Fibroblast of the aortic adventitia (primary cell): ENCODE measurements at regions not wholly inside any gene's neighbourhood (a gene's known extent, or its start where the extent isn't known, plus 50 kb on each side); places are given as distances from the start of the nearest gene placed in this dataset.

Source experiments
- DNase-seq: peaks from one replicate; pipeline ENCODE4 v3.0.0-alpha.2; 2010; ENCODE audit warnings: low read depth
- H3K4me3 ChIP-seq: 2 replicates; pipeline ENCODE4 v1.5.1; 2011; ENCODE audit warnings: low read depth, mild to moderate bottlenecking, control low read depth, low read length, moderate library complexity
- CTCF ChIP-seq: IDR thresholded peaks from 2 replicates; pipeline ENCODE4 v1.5.1; 2011; ENCODE audit warnings: mild to moderate bottlenecking, low read length, control low read depth, inconsistent platforms; ENCODE audit not compliant: insufficient read depth

DNA sequence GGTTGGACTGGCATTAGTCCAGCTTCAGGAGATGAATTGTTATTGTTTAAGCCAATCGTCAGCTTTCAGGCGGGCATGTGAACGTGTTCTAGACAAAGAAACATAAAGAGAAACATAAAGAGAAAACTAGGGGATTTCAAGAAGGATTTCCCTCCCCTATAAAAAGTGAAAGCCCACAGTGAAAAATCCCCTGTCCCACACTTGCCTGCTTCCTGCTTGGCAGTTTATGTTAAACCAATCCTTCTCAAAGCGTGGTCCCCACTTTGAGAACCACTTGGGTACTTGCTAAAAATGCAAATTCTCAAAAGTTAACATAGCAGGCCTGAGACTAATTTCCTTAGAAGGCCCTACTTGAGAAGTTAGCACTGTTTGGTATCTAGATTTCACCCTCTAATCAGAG, 293.0 kb upstream of the SOX14 start:
- no peak for TF ChIP-seq CTCF
- H3K4me3 ChIP-seq = no peak overlapping the region
- no peak for DNase-seq

- DNase-seq = no peak
- H3K4me3 ChIP-seq = no peak overlapping the region
- TF ChIP-seq CTCF = no peak
Observed at GRCh38 chr3:137471558-137472204, 292.4 kb upstream of the SOX14 start.

- H3K4me3 ChIP-seq = no peak overlapping the region
- DNase-seq = no peak
- no peak for TF ChIP-seq CTCF
Observed at GRCh38 chr3:137477614-137478013, 286.5 kb upstream of the SOX14 start.

DNA sequence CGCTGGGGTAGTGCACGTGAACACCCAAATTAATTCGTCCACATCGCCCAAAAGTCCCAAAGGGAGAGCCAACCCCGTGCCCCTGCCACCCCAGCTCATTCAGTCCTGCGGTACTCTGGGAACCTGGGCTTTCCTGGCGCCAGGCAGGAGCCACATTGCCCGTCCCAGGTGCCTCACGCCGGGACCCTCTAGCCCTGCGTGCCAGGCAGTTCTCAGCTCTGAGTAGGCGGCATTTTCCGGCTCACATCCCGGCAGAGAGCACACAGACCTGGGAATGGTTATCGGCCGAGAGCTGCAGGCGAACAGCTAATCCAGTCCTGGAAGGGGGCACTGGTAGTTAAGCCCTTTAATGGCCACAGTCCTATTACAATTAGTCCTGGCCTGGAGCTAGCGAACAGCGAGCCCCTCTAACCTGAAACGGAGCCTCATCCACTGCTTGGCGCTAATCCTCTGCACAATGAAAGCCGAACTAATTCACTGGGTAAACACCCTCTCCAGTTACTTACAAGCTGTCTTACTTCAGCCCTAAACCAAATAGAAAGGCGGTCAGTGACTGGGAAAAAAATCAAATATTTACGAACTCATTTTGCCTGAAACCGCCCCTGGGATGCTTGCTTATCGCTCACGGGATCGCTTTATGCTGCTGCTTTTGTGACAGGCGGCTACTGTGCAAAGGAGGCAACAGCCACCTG, 254.6 kb upstream of the SOX14 start:
- no peak for DNase-seq
- TF ChIP-seq CTCF = no peak
- no peak overlapping the region for H3K4me3 ChIP-seq

DNA sequence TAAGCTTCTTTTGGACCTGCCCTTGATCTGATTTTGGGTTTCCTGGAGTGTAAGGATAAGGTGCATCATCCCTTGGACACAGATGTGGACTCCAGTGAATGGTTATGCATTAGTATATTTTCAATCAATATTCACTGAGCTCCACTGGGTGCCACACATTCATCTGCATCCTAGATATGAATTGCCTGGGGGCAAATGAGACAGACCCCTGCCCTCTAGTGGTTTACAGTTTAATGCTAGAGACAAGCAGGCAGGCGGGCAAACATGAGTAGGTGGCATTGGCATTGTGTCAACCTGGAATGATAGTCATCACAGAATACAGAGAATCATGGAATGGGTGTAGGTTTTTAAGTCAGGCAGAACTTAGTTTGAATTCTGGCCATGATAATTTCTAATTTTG, 252.5 kb upstream of the SOX14 start:
- no peak overlapping the region for H3K4me3 ChIP-seq
- no peak for DNase-seq
- TF ChIP-seq CTCF = no peak

GRCh38 chr3:137514853-137515252, 249.3 kb upstream of the SOX14 start:
- H3K4me3 ChIP-seq = no peak overlapping the region
- DNase-seq = no peak
- no peak for TF ChIP-seq CTCF

GRCh38 chr3:137519602-137520001, 244.5 kb upstream of the SOX14 start:
- TF ChIP-seq CTCF = no peak
- no peak for DNase-seq
- H3K4me3 ChIP-seq = no peak overlapping the region
